Calu3 (cell line): ENCODE measurements at regions not wholly inside any gene's neighbourhood (a gene's known extent, or its start where the extent isn't known, plus 50 kb on each side); places are given as distances from the start of the nearest gene placed in this dataset.

Source experiments
- BruUV-seq: library from RNA; stranded (reverse); fragments of 400-500 nt; replicated peaks from 2 replicates; lab custom pipeline; 2021; lab: Mats Ljungman, UMichigan
- CTCF ChIA-PET: fragments of 300-600 bp; sonication (Branson Sonifier 250); formaldehyde crosslinking; loops from one replicate; lab custom pipeline; 2022; ENCODE audit warnings: antibody characterized with exemption; lab: Charles Lee
- DNase-seq: peaks from one replicate; pipeline ENCODE4 v3.0.0; 2022
- H3K27ac Mint-ChIP-seq: one replicate; pipeline ENCODE4 v1.8.0; 2022; ENCODE audit warnings: mixed read lengths; ENCODE audit not compliant: unreplicated experiment
- H3K27me3 Mint-ChIP-seq: one replicate; pipeline ENCODE4 v1.8.0; 2022; ENCODE audit warnings: mixed read lengths; ENCODE audit not compliant: unreplicated experiment
- H3K36me3 Mint-ChIP-seq: one replicate; pipeline ENCODE4 v1.8.0; 2022; ENCODE audit warnings: mild to moderate bottlenecking, moderate library complexity, mixed read lengths; ENCODE audit not compliant: insufficient read depth, unreplicated experiment
- H3K4me1 Mint-ChIP-seq: one replicate; pipeline ENCODE4 v1.8.0; 2022; ENCODE audit warnings: mild to moderate bottlenecking, low read depth, mixed read lengths; ENCODE audit not compliant: unreplicated experiment
- H3K4me3 Mint-ChIP-seq: one replicate; pipeline ENCODE4 v1.8.0; 2022; ENCODE audit warnings: mild to moderate bottlenecking, low read depth, moderate library complexity, mixed read lengths; ENCODE audit not compliant: unreplicated experiment
- H3K9me3 Mint-ChIP-seq: one replicate; pipeline ENCODE4 v1.8.0; 2022; ENCODE audit warnings: low read depth, mixed read lengths; ENCODE audit not compliant: unreplicated experiment
- CTCF ChIP-seq: fragments of 200-600 bp; IDR thresholded peaks from one replicate; pipeline ENCODE4 v1.8.0; 2022; ENCODE audit warnings: antibody characterized with exemption; ENCODE audit not compliant: unreplicated experiment
- intact Hi-C: fragments of 100-400 bp; cut with micrococcal nuclease; formaldehyde crosslinking; loops from one replicate; pipeline ENCODE4 v1.10.0; 2022; ENCODE audit not compliant: unreplicated experiment

DNA sequence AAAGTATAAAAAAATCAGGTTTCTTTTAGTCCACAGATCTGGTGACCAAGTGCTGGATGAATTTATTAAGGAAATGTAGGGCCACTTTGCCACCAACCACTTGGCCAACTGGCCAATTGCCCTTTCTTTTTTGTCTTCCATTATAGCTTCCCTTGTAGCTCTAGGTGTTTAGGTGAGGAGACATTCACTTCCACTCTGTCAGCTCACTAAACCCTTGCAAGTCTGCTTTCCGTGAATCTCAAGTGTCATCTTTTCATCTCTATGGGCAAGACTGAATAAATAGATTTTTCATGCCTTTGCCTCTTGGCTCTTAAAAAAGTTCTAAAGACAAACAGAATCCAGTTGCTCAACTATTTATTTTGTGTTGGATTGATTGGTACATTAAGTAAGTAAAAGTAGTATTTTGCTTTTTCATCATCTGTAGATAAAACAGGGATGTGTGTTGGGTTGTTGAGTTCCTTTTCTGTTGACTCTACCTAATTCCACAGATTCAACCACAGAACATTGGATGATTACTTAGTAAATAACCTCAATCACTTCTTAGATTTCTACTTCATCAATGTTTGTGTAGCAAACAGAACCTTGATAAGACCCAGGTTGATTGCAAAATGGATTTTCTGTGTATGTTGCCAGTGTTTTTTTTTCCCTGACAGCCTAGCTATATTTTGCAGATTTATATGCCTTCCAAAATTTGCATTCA lies 68.1 kb upstream of the GRXCR1 start:
- H3K4me1 Mint-ChIP-seq: no peaks in the 10 kb centered on the region
- intact Hi-C loops: no loop called here
- no TSS peak for BruUV-seq
- no peaks in the 10 kb centered on the region for H3K27me3 Mint-ChIP-seq
- peaks cover 9% of the 10 kb centered on the region for H3K9me3 Mint-ChIP-seq
- no peaks in the 10 kb centered on the region for H3K36me3 Mint-ChIP-seq
- H3K27ac Mint-ChIP-seq: no peak overlapping the region
- CTCF ChIA-PET: no interaction called here
- DNase-seq: no peak
- H3K4me3 Mint-ChIP-seq: no peak overlapping the region
- TF ChIP-seq CTCF: no peak

DNA sequence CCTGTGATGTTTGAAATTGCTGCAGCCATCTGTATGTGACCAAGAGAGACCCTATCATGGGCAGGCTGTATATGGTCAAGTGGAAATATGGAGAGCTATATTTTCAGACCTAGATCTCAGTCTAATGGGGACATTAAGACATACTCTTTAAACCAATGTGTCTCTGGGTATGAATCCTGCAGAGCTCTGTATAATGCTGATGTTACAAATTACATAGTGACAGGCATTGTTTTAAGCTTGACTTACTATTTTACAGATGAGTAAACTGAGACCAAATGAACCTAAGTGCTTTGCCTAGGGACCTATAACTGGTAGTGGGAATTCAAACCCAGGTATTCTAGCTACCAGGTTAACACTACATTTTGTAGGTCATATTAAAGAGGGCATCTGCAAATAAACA lies 71.3 kb upstream of the GRXCR1 start:
- Mint-ChIP-seq H3K4me3 (no peak overlapping the region), H3K27ac (no peak overlapping the region), H3K27me3 (no peaks in the 10 kb centered on the region), H3K36me3 (no peaks in the 10 kb centered on the region), H3K9me3 (peaks cover 10% of the 10 kb centered on the region), H3K4me1 (no peaks in the 10 kb centered on the region)
- BruUV-seq: no TSS peak
- CTCF ChIA-PET: no interaction called here
- TF ChIP-seq CTCF: no peak
- intact Hi-C loops: no loop called here
- DNase-seq: no peak

DNA sequence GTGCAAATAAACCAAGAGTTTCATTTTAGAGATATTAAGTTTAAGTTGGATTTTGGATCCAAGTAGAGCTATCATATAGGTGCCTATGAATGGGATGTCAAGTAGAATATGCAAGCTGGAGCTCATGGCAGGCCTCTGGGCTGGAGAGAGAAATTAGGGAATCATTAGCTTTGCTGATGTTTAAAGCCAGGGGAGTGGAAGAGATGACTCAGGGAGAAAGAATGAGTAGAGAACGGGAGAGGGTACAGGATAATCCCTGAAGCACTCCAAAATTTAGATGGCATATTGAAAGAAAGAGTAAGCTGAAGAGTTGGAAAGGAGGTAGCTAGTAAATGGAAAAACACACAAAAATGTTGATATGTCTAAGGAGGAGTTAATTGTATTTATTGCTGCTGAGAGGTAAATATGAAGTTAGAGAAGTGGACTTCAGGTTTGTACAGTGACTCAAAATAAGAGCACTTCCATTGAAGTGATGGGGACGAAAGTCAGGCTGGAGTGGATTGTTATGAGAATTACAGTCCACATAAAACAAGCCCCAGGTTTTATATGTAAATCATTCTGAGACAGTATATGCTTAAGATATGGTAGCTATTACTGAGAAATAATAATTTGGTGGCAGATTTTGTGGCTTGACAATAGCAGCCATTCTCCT lies 72.5 kb upstream of the GRXCR1 start:
- Mint-ChIP-seq H3K4me1 (no peaks in the 10 kb centered on the region), H3K9me3 (peaks cover 10% of the 10 kb centered on the region), H3K27ac (no peak overlapping the region), H3K27me3 (no peaks in the 10 kb centered on the region), H3K36me3 (no peaks in the 10 kb centered on the region), H3K4me3 (no peak overlapping the region)
- DNase-seq: no peak
- CTCF ChIA-PET: interaction anchor here (0.6 kb wide), 1 partner anchor 39 kb away, joined by 6 read pairs; no protein-coding TSS in a partner anchor
- intact Hi-C loops: no loop called here
- no peak for TF ChIP-seq CTCF
- BruUV-seq: no TSS peak

- H3K27me3 Mint-ChIP-seq: no peaks in the 10 kb centered on the region
- no peak overlapping the region for H3K27ac Mint-ChIP-seq
- CTCF ChIA-PET: no interaction called here
- TF ChIP-seq CTCF: no peak
- intact Hi-C loops: no loop called here
- H3K9me3 Mint-ChIP-seq: peaks cover 7% of the 10 kb centered on the region
- BruUV-seq: no TSS peak
- DNase-seq: no peak
- H3K4me3 Mint-ChIP-seq: no peak overlapping the region
- H3K36me3 Mint-ChIP-seq: no peaks in the 10 kb centered on the region
- H3K4me1 Mint-ChIP-seq: no peaks in the 10 kb centered on the region
These were observed 74.6 kb upstream of the GRXCR1 start for GRCh38 chr4:42817913-42818312.
